ENCODE measurements at regions not wholly inside any gene's neighbourhood (a gene's known extent, or its start where the extent isn't known, plus 50 kb on each side); places are given as distances from the start of the nearest gene placed in this dataset.
A peak's percentile ranks its signal among the peaks of the same experiment; 100 is the strongest.
"Not testable (repeated sequence)": the region's sequence is repeated elsewhere in the genome, so short reads cannot be mapped to it uniquely, and the experiment has no call there.

- DNase-seq (ENCODE audit: low read depth, low spot score), result no peak
Observed at GRCh38 chr5:130724658-130725057, 440.4 kb downstream of the HINT1 start.

- DNase-seq (ENCODE audit: low read depth, low spot score), result no peak
Observed at GRCh38 chr5:130720355-130720754, 444.7 kb downstream of the HINT1 start.

GRCh38 chr5:130715541-130715940 is 449.5 kb downstream of the HINT1 start:
- DNase-seq (ENCODE audit: low read depth, low spot score), result no peak

- no peak for DNase-seq (ENCODE audit: low read depth, low spot score)
Observed at GRCh38 chr5:130714200-130714599, 450.9 kb downstream of the HINT1 start.

- no peak for DNase-seq (ENCODE audit: low read depth, low spot score)
Observed at GRCh38 chr5:130712324-130712723, 452.7 kb downstream of the HINT1 start.

- DNase-seq (ENCODE audit: low read depth, low spot score), result peak; percentile 38
Observed at GRCh38 chr5:130710596-130710995, 454.5 kb downstream of the HINT1 start.

GRCh38 chr5:130708754-130709153 is 456.3 kb downstream of the HINT1 start:
- DNase-seq (ENCODE audit: low read depth, low spot score), result no peak

GRCh38 chr5:130706696-130707095 is 458.4 kb downstream of the HINT1 start:
- no peak for DNase-seq (ENCODE audit: low read depth, low spot score)

GRCh38 chr5:130705368-130705767 is 459.7 kb downstream of the HINT1 start:
- no peak for DNase-seq (ENCODE audit: low read depth, low spot score)

GRCh38 chr5:130693509-130693908 is 471.5 kb downstream of the HINT1 start:
- no peak for DNase-seq (ENCODE audit: low read depth, low spot score)

GRCh38 chr5:130692770-130693169 is 472.3 kb downstream of the HINT1 start:
- DNase-seq (ENCODE audit: low read depth, low spot score), result peak; percentile 53

GRCh38 chr5:130689831-130690230 is 475.2 kb downstream of the HINT1 start:
- DNase-seq (ENCODE audit: low read depth, low spot score), result no peak

GRCh38 chr5:130687085-130687733 is 477.8 kb downstream of the HINT1 start:
- no peak for DNase-seq (ENCODE audit: low read depth, low spot score)

GRCh38 chr5:130678637-130679036 is 486.4 kb downstream of the HINT1 start:
- no peak for DNase-seq (ENCODE audit: low read depth, low spot score)

- DNase-seq (ENCODE audit: low read depth, low spot score), result no peak
Observed at GRCh38 chr5:130666462-130666861, 498.6 kb downstream of the HINT1 start.

GRCh38 chr5:130652176-130652575 is 512.9 kb downstream of the HINT1 start:
- peak; percentile 33 for DNase-seq (ENCODE audit: low read depth, low spot score)

GRCh38 chr5:130651440-130651839 is 513.6 kb downstream of the HINT1 start:
- no peak for DNase-seq (ENCODE audit: low read depth, low spot score)

- DNase-seq (ENCODE audit: low read depth, low spot score), result no peak
Observed at GRCh38 chr5:130643321-130643720, 521.7 kb downstream of the HINT1 start.

GRCh38 chr5:130642461-130642860 is 522.6 kb downstream of the HINT1 start:
- DNase-seq (ENCODE audit: low read depth, low spot score), result no peak

GRCh38 chr5:130627145-130627544 is 537.9 kb downstream of the HINT1 start:
- no peak for DNase-seq (ENCODE audit: low read depth, low spot score)

GRCh38 chr5:130624805-130625204 is 540.3 kb downstream of the HINT1 start:
- DNase-seq (ENCODE audit: low read depth, low spot score), result no peak

- DNase-seq (ENCODE audit: low read depth, low spot score), result no peak
Observed at GRCh38 chr5:130616161-130616560, 548.9 kb downstream of the HINT1 start.

GRCh38 chr5:130605234-130605633 is 559.8 kb downstream of the HINT1 start:
- no peak for DNase-seq (ENCODE audit: low read depth, low spot score)

GRCh38 chr5:130596647-130597046 is 568.4 kb downstream of the HINT1 start:
- not testable (repeated sequence) for DNase-seq (ENCODE audit: low read depth, low spot score)

All from brain pericyte (primary cell).